ENCODE measurements at regions not wholly inside any gene's neighbourhood (a gene's known extent, or its start where the extent isn't known, plus 50 kb on each side); places are given as distances from the start of the nearest gene placed in this dataset.
"Not testable (repeated sequence)": the region's sequence is repeated elsewhere in the genome, so short reads cannot be mapped to it uniquely, and the experiment has no call there.

GRCh38 chr4:4106923-4107322 is 119.8 kb downstream of the OTOP1 start:
- TF ChIP-seq, protein P1, sequence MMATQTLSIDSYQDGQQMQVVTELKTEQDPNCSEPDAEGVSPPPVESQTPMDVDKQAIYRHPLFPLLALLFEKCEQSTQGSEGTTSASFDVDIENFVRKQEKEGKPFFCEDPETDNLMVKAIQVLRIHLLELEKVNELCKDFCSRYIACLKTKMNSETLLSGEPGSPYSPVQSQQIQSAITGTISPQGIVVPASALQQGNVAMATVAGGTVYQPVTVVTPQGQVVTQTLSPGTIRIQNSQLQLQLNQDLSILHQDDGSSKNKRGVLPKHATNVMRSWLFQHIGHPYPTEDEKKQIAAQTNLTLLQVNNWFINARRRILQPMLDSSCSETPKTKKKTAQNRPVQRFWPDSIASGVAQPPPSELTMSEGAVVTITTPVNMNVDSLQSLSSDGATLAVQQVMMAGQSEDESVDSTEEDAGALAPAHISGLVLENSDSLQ (IDR thresholded peaks at IDR 0.05), result not testable (repeated sequence)
- TF ChIP-seq SUZ12, TARDBP (IDR thresholded peaks at IDR 0.05): not testable (repeated sequence)
